SU-DHL-6 (cell line): ENCODE measurements at regions not wholly inside any gene's neighbourhood (a gene's known extent, or its start where the extent isn't known, plus 50 kb on each side); places are given as distances from the start of the nearest gene placed in this dataset.

Source experiments
- CTCF ChIP-seq: fragments of 200-600 bp; sonication (generic); IDR thresholded peaks from one replicate; pipeline ENCODE4 v1.5.1; 2017; ENCODE audit warnings: antibody characterized with exemption, mild to moderate bottlenecking, low read length, moderate library complexity; ENCODE audit not compliant: insufficient read depth, poor library complexity, severe bottlenecking
- EZH2phosphoT487 ChIP-seq: fragments of 200-600 bp; sonication (generic), shearing (Covaris generic); conservative IDR thresholded peaks from 2 replicates; pipeline ENCODE4 v1.6.1; 2018; ENCODE audit warnings: mild to moderate bottlenecking, antibody characterized with exemption, low read length, moderate library complexity, mixed read lengths

- TF ChIP-seq CTCF (no peak), EZH2phosphoT487 (no peak)
Measured at GRCh38 chrX:144715337-144715736, 532.0 kb upstream of the SPANXN1 start.
